NOMO-1 treated with DMSO at 0.1 percent for 48 hours (cell line): ENCODE measurements at regions not wholly inside any gene's neighbourhood (a gene's known extent, or its start where the extent isn't known, plus 50 kb on each side); places are given as distances from the start of the nearest gene placed in this dataset.
"Not testable (repeated sequence)": the region's sequence is repeated elsewhere in the genome, so short reads cannot be mapped to it uniquely, and the experiment has no call there.

Experiments used
- DNase-seq: peaks from one replicate; lab custom pipeline; 2025; ENCODE audit not compliant: unreplicated experiment; lab: John Stamatoyannopoulos, UW

DNA sequence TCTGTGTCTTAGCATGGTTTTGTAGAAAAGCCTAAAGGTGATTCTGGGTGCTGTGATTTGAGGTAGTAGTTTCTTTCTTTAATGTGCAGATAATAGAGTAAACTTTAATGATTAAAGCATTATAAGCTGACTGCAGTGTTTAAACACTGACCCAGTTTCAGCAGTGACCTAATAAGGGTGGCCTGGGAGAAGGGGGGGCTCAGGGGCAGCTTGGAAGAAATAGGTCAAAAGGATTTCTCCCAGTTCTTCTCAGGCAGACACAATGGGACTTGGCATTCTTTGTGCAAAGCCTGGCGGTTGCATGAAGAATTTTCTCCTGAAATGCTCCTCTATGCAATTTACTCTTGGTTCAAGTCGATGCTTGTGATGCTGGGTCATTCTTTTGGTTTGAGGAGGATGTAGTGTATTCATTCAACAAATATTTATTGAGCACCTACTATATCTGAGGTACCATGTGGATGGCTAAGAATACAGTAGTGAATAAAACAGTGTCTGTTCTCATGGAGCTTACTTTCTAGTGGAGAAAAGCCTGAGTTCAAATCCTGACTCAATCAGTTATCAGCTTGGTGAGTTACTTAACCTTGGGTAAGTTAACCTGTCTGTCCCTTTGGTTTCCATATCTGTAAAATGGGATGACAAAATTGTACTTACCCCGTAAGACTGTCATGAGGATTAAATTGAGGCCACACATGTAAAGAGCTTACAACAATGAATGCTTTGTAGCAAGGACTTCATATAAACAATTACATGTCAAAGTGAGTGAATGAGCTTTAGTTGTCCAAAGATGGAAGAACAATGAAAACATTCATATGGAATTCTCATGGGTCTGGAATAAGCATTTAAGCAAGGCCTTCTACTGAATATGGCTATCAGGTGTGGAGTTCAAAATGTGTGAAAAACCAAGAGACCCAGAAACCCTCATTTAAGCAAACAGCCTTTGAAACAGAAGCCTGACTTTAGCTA is 210.2 kb downstream of the KCNRG start:
- no peak for DNase-seq

DNA sequence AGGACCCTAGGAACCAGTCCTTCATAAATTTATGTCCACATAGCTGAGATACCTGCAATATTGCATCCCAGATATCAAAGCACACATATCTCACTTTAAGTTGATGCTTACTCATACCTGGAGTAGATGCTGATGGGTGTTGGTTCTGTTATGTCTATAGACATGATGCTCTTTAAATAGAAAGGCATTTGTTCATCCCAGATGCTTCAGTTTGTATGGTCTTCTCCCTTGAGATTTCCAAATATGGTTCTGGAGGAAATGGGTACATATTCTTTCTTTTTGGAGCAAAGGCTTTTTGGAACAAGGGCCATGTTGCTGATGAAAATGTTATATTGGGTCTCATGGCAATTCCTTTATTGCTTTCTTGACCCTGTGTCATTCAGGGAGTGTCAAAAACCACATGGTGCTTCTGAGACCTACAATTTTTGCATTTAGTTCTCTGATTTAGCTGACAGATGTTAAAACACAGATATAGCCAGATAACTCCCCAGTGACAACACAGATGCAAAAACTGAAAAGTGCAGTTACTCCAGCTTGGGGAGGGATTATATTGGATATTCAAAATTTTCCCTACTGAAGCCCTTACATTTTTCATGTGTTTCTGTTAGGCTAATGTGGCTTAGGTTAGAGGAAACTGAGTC is 211.4 kb downstream of the KCNRG start:
- DNase-seq: no peak

- no peak for DNase-seq
Measured at GRCh38 chr13:50227361-50227760, 212.1 kb downstream of the KCNRG start.

DNA sequence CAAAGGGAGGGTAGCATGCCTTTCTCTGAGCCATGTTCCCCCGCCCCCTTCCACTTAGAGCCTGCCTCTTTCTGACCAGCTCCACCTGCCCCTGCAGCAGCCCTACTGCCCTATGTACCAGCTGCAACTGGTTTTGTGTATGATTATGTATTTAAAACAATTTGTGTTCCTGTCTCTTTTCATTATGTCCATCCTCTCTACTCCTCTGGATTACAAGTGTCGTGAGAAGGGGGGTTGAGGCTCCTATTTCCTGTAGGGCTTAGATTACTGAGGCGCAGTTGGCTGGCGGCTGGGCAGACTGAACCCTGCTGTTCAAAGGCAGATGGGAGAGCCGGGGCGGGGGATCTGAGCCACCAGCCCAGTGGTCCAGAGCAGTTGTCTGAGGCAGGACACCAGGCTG is 213.3 kb downstream of the KCNRG start:
- no peak for DNase-seq

DNA sequence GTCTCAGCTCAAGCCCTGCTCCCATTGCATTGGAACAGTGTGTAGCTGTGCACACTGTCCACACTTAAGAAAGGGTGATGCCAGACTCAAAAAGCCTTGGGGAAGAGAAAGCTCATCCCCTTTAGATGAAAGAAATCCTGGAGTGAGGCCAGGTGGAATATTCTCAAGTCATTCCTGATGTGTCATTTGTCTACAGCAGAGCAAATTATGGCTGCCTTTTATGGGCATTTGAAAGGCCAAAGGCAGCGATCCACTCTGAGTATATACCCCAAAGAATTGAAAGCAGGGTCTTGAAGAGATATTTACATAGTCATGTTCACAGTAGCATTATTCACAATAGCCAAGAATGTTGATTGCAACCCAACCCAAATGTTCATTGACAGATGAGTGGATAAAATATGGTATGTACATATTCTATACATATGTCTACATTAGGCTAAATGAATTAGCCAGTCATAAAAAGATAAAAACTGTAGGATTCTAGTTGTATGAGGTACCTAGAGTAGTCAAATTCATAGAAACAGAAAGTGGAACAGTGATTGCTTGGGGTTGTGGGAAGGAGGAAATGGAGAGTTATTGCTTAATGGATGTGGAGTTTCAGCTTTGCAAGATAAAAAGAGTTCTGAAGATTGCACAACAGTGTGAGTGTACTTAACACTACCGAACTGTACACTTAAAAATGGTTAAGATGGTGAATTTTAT is 214.9 kb downstream of the KCNRG start:
- peak; percentile 99 for DNase-seq

GRCh38 chr13:50230662-50230978 is 215.4 kb downstream of the KCNRG start:
- no peak for DNase-seq

DNA sequence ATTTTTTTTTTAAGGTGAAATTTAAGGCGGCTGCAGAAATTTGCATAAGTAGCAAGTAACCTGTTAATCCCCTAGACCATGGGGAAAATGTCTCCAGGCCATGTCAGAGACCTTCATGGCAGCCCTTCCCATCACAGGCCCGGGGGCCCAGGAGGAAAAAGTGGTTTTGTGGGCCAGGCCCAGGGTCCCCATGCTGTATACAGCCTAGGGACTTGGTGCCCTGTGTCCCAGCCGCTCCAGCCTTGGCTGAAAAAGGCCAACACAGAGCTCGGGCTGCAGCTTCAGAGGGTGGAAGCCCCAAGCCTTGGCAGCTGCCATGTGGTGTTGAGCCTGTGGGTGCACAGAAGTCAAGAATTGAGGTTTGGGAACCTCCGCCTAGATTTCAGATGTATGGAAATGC is 218.3 kb downstream of the KCNRG start:
- DNase-seq: not testable (repeated sequence)

DNA sequence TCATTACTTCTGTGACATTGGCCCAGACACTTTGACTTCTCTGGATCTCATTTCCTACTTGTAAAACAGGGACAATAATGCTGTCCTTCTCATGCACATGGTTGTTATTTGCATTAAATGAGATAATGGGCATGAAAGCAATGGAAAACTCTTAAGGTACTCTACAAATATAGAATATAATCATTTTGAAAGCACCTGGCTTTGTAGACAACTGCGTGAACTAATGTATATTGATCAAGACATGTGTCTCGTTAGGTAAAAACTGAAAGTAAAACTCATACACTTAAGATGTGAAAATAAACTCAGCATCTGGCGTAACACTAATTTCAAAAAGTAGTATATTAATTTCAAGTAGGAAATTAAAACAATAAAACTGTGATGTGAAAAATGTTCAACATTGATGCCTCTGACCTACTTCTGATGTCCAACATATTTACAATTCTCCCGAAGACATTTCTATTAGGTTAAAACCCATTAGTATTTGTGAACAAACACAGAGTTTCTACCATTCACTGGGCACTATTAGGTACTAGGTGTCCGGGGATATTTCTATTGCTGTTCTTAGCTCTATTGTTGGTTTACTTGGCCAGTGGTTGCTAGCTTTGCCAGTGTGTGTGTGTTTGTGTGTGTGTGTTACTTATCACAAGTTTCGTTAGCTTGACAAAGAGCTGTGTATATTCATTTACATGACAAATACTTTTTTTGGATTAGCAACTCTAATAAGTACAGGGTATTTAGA is 220.5 kb downstream of the KCNRG start:
- DNase-seq: no peak

DNA sequence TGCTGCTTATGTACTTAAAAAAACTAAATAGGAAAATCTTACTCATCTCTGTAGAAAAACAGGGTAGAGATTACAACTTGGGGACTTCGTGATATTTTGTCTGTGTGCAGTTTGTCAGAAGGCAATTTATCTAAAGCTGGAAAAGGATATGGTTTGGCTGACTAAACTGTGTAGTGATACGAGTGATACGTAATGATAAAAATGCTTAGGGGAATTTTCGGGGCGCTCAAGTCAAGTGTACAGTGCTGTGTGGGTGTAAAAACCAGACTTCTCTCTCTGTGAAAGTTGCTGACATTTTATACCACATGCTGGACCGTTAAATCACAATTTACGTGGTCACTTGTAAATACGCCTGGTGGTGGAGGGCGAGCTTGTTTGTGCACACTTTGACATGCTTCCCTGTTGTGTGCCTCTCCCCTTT is 221.7 kb downstream of the KCNRG start:
- DNase-seq: no peak

DNA sequence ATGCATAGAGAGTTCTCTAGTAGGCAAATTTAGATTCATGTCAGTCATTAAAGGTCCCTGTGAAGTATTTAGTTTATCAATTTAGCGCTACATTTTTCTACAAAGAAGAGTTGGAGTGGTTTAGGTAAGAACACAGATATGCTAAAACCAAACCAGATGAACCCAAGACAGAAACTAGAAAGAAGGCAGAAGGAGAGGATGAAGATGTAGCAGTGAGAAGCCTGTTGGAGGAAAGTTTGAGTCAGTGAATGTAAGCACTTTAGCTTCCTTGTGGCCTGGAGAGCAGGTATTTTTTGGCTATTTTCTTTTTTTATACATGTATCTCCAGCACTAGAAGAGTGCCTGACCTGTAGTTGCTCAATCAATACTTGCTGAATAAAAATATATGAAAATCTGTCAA is 223.7 kb downstream of the KCNRG start:
- no peak for DNase-seq

DNA sequence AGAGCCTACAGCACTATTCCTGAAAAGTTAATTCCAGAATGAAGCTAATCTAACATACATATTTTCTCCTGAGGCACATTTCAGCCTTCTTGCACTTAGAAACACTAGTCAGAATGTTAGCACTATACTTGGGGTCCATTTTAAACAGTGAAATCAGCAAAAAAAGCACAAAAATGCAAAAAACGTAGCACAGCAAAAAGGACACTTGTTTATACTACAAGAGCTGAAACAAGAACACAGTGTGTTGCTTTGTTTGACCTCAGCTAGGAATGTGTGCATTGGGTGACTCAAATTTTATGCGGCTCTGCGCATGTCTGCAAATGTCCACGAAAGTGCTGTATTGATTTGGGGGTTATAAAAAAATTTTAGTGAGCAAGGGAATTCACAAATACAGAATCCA is 226.2 kb downstream of the KCNRG start:
- no peak for DNase-seq

GRCh38 chr13:50243931-50244330 is 228.7 kb downstream of the KCNRG start:
- DNase-seq: no peak

DNA sequence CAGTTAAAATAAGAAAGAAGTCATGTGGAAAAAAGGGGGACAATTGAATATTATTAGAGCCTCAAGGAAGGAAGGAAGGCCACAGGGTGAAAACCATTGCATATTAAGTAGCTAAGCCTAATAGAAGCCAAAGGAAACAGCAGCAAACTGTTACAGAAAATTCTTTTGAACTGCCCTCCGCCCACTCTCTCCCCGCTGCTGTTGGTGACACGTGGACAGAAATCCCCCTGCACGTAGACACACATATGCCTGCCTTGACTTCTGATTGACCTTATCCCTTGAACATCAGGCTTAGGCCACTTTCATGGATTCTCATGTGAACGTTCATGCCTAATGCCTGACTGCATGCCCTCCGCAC is 229.1 kb downstream of the KCNRG start:
- no peak for DNase-seq

- DNase-seq: peak; percentile 88
Measured at GRCh38 chr13:50244713-50245574, 229.7 kb downstream of the KCNRG start.

DNA sequence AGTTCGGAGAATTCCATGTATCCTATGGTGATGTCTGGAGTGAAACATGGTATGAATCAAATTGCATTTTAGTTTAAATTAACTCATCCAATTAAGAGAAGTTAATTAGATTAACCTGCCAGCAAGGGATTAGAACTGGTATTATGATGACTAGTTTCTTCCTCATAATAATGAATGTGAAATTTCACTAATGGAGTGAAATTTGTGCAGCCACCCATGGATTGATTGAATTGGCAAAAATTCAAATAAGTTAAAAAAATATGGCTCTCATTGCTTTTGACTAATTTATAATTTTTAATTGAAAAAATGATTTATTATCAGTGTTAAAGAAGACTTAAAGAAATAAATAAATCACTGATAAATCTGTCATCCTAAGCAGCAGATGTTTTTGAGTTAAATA is 232.0 kb downstream of the KCNRG start:
- DNase-seq: no peak

DNA sequence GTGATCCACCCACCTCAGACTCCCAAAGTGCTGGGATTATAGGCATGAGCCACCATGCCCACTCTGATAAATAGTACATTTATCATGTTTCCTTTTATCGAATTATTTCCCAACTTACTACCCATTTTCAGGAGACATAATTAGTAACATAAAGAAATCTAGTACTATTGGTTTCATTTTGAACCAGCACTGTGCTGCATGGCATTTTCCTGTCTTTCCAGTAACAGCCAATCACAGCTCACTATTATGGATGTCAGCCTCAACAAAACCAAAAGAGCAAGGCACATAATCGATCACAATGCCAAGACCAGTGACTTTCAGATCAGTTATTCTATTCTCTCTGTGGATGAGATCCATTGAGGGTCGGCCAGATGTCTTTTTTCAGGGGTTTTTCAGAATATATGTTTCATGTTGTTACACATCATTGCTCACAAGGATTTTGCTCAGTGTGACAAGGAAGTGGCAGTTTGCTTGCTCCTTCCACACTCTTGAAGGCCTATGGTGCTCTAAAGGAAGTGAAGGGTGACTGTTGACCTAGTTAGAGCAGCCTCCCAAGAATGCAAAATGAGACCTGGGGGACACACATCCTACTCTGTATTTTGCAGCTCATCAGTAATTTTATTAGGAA is 233.4 kb downstream of the KCNRG start:
- no peak for DNase-seq

DNA sequence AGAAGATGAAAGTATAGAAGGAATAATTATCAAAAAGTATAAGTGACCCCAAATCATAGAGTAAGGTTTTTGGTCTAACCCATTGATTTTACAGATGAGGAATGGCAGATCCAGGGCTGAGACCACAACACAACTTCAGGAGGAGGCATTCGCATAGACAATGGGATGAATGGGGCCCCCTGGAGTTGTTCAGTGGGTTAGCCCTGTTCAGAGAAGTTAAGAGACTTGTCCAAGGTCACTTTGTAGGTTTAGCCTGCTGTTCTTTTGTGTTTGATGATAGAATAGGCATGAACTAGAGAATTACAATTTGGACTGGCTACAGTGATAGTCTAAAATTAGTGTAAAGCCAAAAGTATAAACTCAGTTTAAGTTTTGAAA is 233.9 kb downstream of the KCNRG start:
- DNase-seq: no peak

- DNase-seq: peak; percentile 32
Measured at GRCh38 chr13:50250401-50250800, 235.2 kb downstream of the KCNRG start.

- DNase-seq: no peak
Measured at GRCh38 chr13:50255639-50256038, 240.4 kb downstream of the KCNRG start.
